SIG-M5 (cell line): ENCODE measurements at regions not wholly inside any gene's neighbourhood (a gene's known extent, or its start where the extent isn't known, plus 50 kb on each side); places are given as distances from the start of the nearest gene placed in this dataset.

ENCODE experiments used
- DNase-seq: peaks from one replicate; lab custom pipeline; 2025; lab: John Stamatoyannopoulos, UW

DNA sequence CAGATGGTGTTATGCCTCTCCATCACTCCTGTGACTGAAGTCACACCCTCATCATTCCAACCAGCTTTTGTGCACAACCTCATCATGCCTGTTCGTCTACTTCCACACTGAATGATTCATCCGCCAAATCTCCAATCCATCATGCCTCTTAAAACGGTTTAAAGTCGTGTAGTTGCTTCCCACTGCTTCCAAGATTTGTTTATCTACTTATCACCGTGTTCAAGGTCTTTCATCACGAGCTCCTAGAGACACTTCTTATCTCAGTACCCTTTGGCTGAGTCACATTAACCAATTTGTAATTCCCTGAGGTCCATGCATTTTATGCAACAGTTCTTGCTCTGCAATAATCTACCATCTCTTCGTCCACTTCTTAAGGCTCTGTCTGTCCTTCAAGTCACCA, 592.3 kb upstream of the ID2 start:
- DNase-seq: no peak

DNA sequence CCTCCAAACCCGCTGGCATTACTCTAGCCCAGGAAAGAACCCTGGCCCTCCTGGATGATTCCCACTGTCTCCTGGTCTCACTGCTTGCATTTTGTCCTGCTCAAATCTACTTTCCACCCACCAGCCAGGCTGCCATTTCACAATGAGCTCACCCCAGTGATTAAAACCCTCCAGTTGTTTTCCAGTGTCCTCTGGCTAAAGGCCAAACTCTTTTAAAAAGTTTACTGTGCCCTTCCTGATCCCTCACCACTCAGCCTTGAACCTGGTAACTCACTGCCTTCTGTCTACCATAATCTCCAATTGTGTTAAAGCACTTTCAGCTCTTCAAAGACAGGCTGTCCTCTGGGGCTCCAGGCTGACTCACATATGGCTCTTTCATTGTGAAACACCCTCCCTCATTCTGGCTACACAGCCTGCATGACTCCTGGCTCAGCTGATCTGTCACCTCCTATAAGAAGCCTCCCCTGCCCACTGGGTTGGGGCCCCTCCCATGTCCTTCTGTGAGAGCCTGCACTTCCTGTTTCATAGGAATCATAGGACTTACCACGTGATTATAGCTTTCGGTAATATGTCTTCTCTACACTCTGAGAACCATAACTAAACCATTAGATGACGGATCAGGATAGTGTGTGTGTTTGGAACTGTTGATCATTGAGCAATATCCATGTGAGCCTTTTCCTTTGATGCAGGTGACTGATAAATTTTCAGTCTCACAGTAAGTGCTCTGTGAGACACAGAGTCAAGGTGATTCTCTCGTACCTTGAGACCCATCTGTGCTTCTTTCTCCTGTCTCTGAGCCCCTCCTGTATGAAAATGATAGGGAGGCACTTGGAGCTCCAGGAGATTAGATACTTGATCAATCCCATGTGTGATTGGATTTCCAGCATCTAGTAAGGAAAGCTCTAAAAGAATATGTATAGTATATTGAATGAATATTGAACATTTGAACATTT, 590.8 kb upstream of the ID2 start:
- DNase-seq: no peak

DNA sequence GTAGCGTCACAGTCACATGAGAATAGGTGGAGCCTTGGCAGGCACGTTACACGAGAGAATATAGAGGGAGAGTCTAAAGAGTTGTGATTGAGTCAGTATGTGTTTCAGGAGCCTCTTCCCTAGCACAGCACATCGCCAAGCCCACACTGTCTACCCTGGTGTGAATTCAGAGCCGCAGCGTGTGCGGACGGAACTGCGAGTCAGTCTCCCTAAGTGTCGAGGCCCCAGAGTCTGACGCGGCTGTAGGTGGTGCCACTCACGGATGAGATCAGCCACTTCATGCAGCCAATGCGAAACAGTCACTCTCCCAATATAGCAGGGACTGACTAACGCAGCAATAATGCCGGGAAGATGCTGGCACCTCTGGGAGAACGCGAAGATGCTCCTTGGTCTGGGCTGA, 587.3 kb upstream of the ID2 start:
- no peak for DNase-seq

DNA sequence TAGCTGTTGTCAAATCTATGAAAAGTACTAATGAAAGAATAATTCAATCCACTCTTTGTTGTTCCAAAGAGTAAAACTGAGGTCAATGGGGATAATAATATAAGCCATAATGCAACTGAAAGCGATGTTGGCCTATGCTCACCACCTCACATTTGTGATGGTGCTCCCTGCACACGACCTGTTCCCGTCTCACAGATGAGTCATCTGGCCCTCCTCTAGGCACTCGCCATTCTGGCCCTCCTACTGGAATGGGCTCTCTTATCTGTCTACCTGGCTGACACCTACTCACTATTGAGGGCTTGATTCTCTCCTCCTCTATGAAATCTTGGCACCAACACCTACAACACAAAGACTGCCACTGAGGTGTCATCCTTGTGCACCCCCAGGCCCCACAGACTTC, 585.9 kb upstream of the ID2 start:
- no peak for DNase-seq

DNA sequence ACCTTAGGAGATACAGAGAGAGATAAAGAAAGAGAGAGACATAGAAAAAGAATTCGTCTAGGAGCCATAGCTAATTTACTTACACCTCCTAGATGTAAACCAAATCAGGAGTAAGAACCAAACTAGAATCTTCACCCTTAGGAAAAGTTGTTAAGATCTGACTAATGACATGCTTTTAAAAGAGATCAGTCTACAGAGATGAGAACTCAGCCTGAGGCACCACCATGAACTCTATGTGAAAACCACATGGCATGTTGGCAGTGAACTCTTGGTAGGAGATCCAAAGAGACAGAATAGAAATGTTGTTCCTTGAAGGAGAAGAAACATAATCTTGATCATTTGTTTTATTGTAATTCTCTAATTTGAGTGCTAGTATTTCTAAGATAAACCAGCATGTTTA, 585.4 kb upstream of the ID2 start:
- DNase-seq: no peak

DNA sequence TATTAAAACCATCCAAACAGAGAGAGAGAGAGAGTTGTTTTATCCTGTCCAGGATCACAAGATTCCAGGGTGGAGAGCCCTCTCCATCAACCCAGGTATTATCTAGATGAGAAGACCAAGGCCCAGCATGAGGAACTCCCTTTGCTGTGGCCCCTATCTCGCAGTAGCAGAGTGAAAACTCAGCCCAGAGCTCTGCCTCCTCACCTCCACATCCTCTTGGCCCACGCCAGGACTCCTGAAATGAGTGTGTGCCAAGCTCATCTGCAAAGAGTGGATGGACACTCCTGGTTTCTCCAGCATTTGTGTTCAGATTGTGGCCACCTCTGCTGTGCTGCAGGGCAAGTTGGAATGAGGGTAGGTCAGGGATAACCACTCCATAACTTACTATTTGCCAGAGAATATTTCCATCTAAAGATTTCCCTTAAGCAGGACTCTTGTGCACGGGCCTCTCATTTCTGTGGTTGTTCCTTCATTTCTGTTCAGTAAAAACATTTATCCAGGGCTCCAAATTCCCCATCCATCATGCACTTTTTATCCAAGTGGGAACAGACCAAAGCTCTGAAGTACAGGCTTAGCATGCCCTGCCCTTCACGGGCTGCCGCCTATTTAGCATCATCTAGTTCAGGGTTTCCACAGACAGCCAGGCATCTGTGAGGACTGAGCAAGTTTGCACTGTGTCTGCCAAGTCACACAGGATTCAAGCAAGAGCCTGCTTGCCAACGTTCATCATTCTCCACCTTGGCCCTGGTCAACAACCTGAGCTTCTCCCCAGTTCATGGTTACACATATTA, 583.2 kb upstream of the ID2 start:
- DNase-seq: no peak

DNA sequence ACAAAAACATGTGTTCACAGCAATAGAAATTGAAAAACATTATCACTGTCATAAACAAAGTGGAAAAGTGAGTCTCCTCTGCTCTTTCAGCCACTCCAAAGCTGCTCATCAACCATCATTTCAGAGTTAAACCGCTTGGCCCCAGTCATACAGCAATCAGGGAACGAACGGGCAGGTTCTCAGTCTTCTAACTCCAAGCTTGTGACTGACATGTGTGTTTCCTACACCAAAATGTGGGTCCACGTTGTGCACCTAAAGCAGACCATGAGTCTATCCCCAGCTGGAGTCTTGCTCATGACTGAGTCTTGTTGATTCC, 582.6 kb upstream of the ID2 start:
- DNase-seq: no peak

DNA sequence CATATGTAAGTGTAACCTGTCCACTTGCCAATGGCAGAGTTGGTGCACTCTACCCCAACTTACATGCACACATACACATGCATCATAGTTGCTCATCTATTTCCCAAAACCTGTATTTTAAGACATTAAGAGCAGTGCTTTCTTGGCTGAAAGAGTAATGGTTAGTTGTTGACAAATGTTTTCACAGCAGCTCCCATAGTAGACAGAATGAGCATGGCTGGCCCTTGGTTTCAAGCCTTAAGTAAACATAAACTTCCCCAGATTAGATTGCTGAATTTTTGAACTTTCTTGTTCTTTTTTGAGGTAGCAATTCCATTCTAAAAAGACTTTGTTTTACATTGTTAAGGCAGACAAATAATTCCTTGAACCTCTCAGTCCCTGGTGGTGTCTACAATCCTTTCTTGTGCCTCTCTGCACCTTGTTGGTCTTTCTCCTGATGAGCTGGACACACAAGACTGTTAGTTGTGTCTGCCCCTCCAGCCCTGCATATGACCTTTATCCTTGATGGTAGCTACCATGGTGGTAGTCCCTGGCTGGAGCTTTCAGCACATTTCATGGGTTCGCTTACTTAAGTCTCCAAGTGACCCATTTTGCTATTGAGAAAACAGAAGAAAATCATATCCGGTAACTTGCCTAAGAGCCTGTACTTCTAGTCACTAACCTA, 580.1 kb upstream of the ID2 start:
- no peak for DNase-seq

DNA sequence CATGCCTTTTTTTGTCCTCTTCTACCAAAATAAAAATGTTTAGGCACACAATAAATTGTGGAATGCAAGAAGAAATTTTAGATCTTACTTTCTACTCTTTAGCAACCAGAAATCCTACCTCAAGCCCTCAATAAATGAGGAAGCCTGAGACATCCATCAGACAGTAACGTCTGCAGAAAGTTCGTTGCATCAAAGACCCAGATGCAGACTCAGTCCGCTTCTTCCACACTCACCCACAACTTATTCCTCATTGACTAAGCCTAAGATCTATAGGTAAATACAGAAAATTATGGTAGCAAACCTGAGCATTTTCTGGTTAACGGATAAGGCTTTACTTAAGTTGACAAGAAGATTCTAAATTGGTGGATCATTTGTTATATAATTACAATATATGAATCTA, 579.4 kb upstream of the ID2 start:
- no peak for DNase-seq

DNA sequence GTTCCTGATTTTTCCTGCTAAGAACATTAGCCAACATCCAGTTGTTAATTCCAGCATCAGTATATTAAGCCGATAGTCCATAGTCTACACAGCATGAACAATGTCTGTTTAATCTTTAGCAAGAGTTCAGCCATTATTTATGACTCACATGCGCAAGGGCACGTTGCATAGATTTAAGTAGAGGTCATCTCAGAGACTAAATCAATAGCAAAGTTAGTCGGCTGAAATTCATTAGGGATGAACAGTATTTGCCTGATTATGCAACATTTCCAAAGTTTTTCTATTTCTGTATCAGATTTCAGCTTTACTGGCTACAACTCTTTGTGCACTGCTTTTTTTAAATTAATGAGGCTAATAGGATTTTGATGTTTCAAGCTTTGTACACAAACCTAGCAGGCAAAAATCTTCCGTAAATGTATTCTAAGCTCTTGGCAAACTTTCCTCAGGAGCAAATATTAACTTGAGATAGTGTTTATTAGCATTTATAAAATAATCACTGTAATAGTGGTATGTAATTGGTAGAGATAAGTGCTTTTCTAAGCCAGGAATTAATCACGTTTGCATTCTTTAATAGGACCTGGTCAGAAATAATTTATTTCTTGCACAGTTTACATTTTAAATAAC, 578.7 kb upstream of the ID2 start:
- DNase-seq: no peak

DNA sequence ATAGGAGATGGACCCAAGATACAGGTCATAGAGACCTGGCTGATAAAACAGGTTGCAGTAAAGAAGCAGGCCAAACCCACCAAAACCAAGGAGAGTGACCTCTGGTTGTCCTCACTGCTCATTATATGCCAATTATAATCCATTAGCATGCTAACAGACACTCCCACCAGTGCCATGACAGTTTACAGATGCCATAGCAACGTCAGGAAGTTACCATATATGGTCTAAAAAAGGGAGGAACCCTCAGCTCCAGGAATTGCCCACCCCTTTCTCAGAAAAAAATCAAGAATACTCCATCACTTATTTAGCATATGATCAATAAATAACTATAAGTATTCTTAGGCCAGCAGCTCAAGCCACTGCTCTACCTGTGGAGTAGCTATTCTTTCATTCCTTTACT, 574.7 kb upstream of the ID2 start:
- no peak for DNase-seq

DNA sequence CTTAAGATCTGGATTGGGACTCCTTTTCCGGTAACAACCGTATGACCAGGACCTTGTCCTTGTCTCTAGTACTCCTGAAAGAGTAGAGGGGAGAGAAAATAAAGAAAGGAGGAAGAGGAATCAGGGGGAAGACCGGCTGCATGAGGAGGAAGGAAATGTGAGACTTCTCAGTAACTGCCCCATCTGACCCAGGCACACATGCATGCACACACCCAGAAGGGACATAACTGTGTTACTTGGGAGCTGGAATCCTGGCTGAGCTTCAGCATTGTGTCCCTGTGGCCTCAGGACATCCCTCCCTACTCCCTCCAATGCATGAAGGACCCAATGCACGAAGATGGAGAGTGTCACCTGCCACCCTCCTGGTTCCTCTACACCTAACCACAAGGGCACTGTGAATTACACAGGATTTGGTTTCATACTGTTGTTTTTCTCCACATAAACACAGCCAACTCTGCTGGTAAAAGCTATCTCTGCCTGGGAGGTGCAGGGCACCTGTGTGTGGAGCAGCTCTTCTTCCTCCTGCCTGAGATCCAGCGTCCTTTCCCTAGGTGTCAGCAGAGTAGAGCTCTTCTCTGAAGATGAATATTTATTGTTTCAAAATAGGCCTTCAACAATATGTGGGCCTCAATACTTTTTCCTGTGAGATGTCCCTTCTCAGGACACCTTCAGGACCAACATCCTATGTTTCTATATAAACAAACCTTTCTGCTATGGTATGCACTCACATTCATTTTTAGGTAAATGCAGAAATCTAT, 574.1 kb upstream of the ID2 start:
- no peak for DNase-seq

DNA sequence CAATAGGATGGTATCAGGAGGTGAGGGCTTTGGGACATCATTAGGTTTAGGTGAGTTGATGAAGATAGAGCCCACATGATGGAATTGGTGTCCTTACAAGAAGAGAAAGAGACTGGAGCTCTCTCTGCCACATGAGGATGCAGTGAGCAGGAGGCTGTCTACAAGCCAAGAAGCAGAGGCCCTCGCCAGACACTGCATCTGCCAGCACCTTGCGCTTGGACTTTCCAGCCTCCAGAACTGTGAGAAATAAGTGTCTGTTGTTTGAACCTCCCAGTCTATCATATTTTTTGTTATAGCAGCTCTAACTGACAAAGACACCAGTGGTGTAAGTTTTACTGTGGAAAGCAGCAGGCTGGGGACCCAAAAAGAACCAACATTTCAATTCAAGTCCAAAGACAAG, 571.1 kb upstream of the ID2 start:
- no peak for DNase-seq

DNA sequence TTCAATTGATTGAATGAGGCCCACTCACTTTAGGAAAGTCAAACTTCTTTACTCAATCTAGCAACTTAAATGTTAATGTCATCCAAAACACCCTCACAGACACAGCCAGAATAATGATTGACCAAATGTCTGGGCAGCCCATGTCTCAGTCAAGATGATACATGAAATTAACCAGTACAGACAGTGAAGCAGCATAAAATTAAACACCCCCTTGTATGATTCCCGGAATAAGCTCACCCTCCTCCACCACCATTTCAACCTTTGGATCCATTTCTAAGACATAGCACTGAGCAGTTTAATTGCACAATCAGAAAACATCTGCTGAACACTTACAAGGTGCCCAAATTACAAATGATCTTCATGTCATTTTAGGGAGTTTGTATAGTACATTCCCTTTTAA, 570.7 kb upstream of the ID2 start:
- no peak for DNase-seq

DNA sequence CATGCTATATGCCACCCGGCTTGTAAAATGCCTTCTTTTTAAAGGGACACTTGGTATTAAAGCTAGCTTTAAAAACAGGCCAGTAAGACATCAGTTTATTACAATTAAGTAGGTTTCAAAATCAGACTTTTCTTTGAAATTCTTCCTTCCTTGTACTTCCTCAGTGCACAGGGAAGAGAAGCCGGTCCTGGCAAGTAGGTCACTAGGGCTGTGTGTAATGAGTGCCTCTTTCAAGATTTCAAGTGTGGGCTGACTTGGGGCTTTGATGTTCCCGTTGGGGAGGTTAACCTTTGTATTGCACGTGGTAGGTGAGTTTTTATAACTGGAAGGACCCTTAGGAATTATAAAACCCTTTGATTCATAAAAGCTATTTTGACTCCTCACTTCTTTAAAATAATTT, 566.4 kb upstream of the ID2 start:
- DNase-seq: no peak

DNA sequence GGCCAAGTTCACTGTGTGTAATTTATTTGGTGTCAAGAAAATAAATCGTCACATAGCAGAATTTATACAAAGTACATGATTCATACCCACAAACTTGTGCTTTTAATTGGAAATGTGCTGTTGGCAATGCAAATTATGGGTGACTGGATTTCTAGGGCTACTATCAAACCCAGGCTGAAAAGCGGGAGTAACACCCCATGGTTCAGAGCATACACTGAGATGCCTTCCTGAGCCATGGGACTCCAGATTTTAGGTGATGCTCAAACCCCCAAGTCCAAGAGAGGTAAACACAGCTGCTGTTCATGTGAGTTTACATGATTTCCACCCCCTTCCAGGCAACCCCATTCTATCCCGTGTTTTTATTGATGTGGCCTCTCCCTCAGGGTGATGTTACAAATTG, 565.9 kb upstream of the ID2 start:
- no peak for DNase-seq

DNA sequence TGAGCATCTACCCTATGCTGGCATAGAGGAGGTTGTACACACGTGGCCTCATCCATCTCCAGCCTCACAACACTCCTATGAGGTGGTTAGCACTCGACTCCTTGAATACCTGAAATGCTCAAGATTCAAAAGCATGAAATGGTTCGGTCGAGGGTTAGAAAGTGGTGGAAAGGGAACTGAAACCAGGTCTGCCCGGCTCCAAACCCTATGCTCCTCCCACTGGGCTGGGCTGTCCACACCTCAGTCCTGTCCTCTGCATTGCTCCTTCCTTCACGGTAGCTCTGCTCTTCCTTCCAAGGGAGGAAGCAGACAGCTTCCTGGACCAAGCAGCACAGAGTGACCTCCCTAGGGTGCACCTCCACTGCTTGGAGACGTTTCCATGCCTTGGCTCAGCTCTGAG, 565.2 kb upstream of the ID2 start:
- DNase-seq: no peak

DNA sequence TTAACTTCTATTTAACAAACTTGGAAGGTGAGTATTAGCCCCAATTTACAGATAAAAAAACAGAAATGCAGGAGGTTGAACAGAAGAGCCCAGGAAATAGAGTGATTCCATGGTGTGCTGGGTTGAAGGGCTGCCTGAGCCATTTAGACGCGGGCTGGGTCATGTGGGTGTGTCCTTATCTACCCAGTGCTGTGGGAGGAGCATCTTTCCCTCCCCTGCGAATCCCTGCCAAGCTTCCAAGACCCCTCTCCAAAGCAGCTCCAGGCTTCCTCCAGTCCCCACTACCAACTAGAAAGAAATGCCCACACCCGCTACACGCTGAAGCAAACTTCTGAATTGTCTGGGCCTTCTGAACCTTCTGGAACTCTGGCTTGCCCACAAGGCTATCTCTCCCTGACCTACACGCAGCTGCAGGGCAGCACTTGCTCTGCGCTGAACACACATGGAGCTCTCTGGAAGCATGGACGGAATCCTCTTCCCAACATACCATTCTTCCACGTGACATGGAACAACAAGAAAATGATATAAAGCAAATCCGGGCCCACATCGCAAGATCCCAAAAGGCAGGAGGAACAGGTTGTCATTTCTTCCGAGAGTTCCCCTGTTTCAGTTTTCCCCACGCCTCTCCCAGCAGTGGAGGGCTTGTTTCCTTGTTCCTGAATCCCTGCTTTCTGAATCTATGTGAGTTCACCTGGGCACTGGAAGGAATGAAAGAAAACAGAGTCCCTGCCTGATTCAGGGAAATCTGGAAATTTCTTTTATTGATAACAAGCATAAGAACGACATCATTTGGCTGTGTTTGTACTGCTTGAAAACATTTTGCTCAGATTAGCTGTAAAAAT, 562.7 kb upstream of the ID2 start:
- DNase-seq: no peak

DNA sequence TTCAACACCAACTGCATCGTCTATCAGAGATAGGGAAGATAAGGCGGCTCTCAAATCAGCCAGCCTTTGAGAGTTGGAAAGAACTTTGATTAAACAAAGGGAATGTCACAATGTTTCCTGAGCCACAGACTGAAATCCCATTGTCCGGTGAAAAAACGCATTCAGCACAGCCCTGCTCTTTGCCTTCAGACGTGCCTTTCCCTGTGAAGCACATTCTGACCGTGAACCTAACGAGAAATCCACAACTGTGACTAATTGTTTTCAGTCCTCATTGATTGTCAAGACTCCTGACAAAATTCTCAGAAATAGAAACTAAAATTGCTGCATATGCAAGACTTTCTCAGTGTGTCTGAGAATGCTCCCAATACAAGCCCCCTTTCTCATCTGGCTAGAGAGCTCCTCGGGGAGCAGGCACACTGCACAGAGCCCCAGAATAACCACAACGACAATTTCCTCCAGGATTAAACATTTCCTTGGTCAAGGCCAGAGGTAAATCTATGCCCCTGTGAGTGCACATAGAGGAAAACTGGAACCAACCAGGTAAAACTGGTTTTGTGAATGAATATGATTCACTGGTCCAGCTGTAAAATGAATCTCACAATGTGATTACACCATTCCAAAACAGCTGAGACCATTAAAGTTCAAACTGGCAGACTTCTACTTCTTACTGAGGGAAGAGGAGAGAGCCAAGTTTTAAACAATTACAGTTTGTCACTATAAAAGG, 561.9 kb upstream of the ID2 start:
- DNase-seq: no peak

DNA sequence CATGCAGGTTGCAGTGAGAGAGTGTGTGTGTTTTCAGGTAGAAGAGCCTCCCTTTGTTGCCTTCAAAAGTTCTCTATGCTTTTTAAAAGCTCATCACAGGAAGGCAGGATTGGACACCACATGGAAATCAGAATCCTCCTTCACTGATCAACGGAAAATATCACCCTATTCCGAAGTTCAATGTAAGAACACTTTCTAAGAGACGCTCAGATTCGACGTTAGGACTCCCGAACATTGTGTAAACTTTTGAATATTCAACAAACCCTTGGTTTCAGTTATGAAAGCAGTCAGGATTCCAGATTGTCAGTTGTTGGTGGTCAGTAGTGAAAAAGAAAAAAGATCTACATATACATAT, 561.4 kb upstream of the ID2 start:
- DNase-seq: no peak
